HEK293 (cell line): ENCODE measurements at regions not wholly inside any gene's neighbourhood (a gene's known extent, or its start where the extent isn't known, plus 50 kb on each side); places are given as distances from the start of the nearest gene placed in this dataset.

ENCODE experiments used
- CTCF ChIA-PET: fragments of 350-600 bp; formaldehyde crosslinking; extraction: SDS; loops from one replicate; lab custom pipeline; 2021; ENCODE audit warnings: antibody characterized with exemption; lab: Yijun Ruan, JAX
- POLR2A ChIA-PET: fragments of 300-600 bp; formaldehyde crosslinking; extraction: SDS; loops from one replicate; lab custom pipeline; 2020; ENCODE audit warnings: antibody characterized with exemption, inconsistent platforms; lab: Yijun Ruan, JAX
- H3K27ac ChIP-seq: fragments of 200-500 bp; sonication (Bioruptor generic); 2 replicates; pipeline ENCODE4 v1.5.1; 2014; ENCODE audit warnings: low read depth, low read length, control low read depth, inconsistent platforms; ENCODE audit errors: extremely low read depth
- H3K36me3 ChIP-seq, 2 experiments: fragments of 200-500 bp in 1 of 2; sonication (Bioruptor generic) in 1 of 2; 1 replicate in 1 of 2; 2 replicates in 1 of 2; pipeline ENCODE4 v1.5.1; 2014 to 2017; ENCODE audit warnings: inconsistent platforms in 2 of 2, low read length in 2 of 2; ENCODE audit not compliant: control insufficient read depth in 2 of 2, insufficient read depth in 1 of 2
- H3K4me1 ChIP-seq: fragments of 200-500 bp; sonication (Bioruptor generic); 2 replicates; pipeline ENCODE4 v1.5.1; 2014; ENCODE audit warnings: mild to moderate bottlenecking, low read length, inconsistent platforms; ENCODE audit not compliant: control insufficient read depth, insufficient read depth
- H3K4me3 ChIP-seq: 2 replicates; pipeline ENCODE4 v1.5.1; 2011; ENCODE audit warnings: low read depth, mild to moderate bottlenecking, control low read depth, low read length, moderate library complexity
- H3K9me3 ChIP-seq: fragments of 200-500 bp; sonication (Bioruptor generic); 2 replicates; pipeline ENCODE4 v1.5.1; 2014; ENCODE audit warnings: low read depth, low read length, inconsistent platforms; ENCODE audit not compliant: control insufficient read depth, insufficient read depth
- FEZF1 ChIP-seq: fragments of 450-650 bp; formaldehyde crosslinking; IDR thresholded peaks from 2 replicates; pipeline ENCODE4 v1.5.1; 2016; ENCODE audit warnings: missing biosample characterization, missing genetic modification characterization
- GLIS1 ChIP-seq: fragments of 450-650 bp; formaldehyde crosslinking; IDR thresholded peaks from 2 replicates; pipeline ENCODE4 v1.5.1; 2016; ENCODE audit warnings: missing biosample characterization, missing genetic modification characterization
- KLF8 ChIP-seq: fragments of 450-650 bp; formaldehyde crosslinking; IDR thresholded peaks from 2 replicates; pipeline ENCODE4 v1.5.1; 2016; ENCODE audit warnings: missing biosample characterization, missing genetic modification characterization
- MYNN ChIP-seq: fragments of 450-650 bp; formaldehyde crosslinking; IDR thresholded peaks from 2 replicates; pipeline ENCODE4 v1.5.1; 2016; ENCODE audit warnings: missing biosample characterization, missing genetic modification characterization, borderline replicate concordance
- PATZ1 ChIP-seq: fragments of 450-650 bp; formaldehyde crosslinking; IDR thresholded peaks from 2 replicates; pipeline ENCODE4 v1.5.1; 2016; ENCODE audit warnings: missing biosample characterization, missing genetic modification characterization
- SCRT1 ChIP-seq: fragments of 450-650 bp; formaldehyde crosslinking; IDR thresholded peaks from 2 replicates; pipeline ENCODE4 v1.5.1; 2016; ENCODE audit warnings: missing biosample characterization, missing genetic modification characterization, borderline replicate concordance
- SETDB1 ChIP-seq: IDR thresholded peaks from one replicate; pipeline ENCODE4 v1.6.1; 2017; ENCODE audit warnings: mild to moderate bottlenecking, low read length, moderate library complexity, mixed read lengths; ENCODE audit not compliant: insufficient read length
- ZBTB26 ChIP-seq: fragments of 450-650 bp; formaldehyde crosslinking; optimal IDR thresholded peaks from 2 replicates; pipeline ENCODE3; 2016; ENCODE audit warnings: missing biosample characterization, mild to moderate bottlenecking, missing genetic modification characterization
- ZBTB7A ChIP-seq: fragments of 450-650 bp; formaldehyde crosslinking; IDR thresholded peaks from 2 replicates; pipeline ENCODE4 v1.5.1; 2016; ENCODE audit warnings: low read depth, missing biosample characterization, missing genetic modification characterization
- ZNF146 ChIP-seq: fragments of 450-650 bp; formaldehyde crosslinking; IDR thresholded peaks from 2 replicates; pipeline ENCODE4 v1.5.1; 2016; ENCODE audit warnings: missing biosample characterization, missing genetic modification characterization
- ZNF362 ChIP-seq: fragments of 450-650 bp; formaldehyde crosslinking; IDR thresholded peaks from 2 replicates; pipeline ENCODE4 v1.5.1; 2016; ENCODE audit warnings: missing biosample characterization, missing genetic modification characterization
- ZNF37A ChIP-seq: fragments of 450-650 bp; IDR thresholded peaks from 2 replicates; pipeline ENCODE4 v1.5.1; 2018; ENCODE audit warnings: missing biosample characterization, missing genetic modification characterization
- ZNF391 ChIP-seq: fragments of 450-650 bp; formaldehyde crosslinking; IDR thresholded peaks from 2 replicates; pipeline ENCODE4 v1.5.1; 2016; ENCODE audit warnings: low read depth, missing biosample characterization, missing genetic modification characterization, borderline replicate concordance
- ZNF394 ChIP-seq: fragments of 450-650 bp; formaldehyde crosslinking; IDR thresholded peaks from 2 replicates; pipeline ENCODE4 v1.5.1; 2016; ENCODE audit warnings: missing biosample characterization, missing genetic modification characterization, mild to moderate bottlenecking, moderate library complexity, borderline replicate concordance
- ZNF404 ChIP-seq: fragments of 450-650 bp; formaldehyde crosslinking; IDR thresholded peaks from 2 replicates; pipeline ENCODE4 v1.5.1; 2017; ENCODE audit warnings: missing biosample characterization, missing genetic modification characterization
- ZNF423 ChIP-seq: fragments of 450-650 bp; formaldehyde crosslinking; IDR thresholded peaks from 2 replicates; pipeline ENCODE4 v1.5.1; 2016; ENCODE audit warnings: missing biosample characterization, missing genetic modification characterization
- ZNF580 ChIP-seq: fragments of 450-650 bp; formaldehyde crosslinking; IDR thresholded peaks from 2 replicates; pipeline ENCODE4 v1.5.1; 2016; ENCODE audit warnings: missing biosample characterization, missing genetic modification characterization
- ZNF596 ChIP-seq: fragments of 450-650 bp; IDR thresholded peaks from 2 replicates; pipeline ENCODE4 v1.5.0; 2018; ENCODE audit warnings: missing biosample characterization, mild to moderate bottlenecking, missing genetic modification characterization, moderate library complexity
- ZNF654 ChIP-seq: fragments of 450-650 bp; formaldehyde crosslinking; IDR thresholded peaks from 2 replicates; pipeline ENCODE4 v1.5.1; 2016; ENCODE audit warnings: low read depth, missing biosample characterization, missing genetic modification characterization
- ZNF777 ChIP-seq: fragments of 450-650 bp; formaldehyde crosslinking; IDR thresholded peaks from 2 replicates; pipeline ENCODE4 v1.5.1; 2017; ENCODE audit warnings: missing biosample characterization, missing genetic modification characterization, borderline replicate concordance
- ZNF792 ChIP-seq: fragments of 450-650 bp; formaldehyde crosslinking; IDR thresholded peaks from 2 replicates; pipeline ENCODE4 v1.5.1; 2016; ENCODE audit warnings: missing biosample characterization, missing genetic modification characterization
- TF ChIP-seq, protein P1 (sequence below): fragments of 450-650 bp; formaldehyde crosslinking; IDR thresholded peaks from 2 replicates; pipeline ENCODE4 v1.5.1; 2016; ENCODE audit warnings: missing biosample characterization, missing genetic modification characterization

DNA sequence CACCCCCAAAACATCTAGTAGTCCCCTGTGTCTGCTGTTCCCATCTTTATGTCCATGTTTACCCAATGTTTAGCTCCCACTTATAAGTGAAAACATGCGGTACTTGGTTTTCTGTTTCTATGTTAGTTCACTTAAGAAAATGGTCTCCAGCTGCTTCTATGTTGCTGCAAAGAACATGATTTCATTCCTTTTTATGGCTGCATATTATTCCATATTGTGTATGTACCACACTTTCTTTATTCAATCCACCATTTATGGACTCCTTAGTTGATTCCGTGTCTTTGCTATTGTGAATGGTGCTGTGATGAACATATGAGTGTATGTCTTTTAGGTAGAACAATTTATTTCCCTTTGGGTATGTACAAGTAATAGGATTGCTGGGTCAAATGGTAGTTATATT is 51.2 kb downstream of the GRK7 start:
- Histone ChIP-seq H3K4me3 (no peak overlapping the region), H3K36me3 (no peaks in the 10 kb centered on the region), H3K9me3 (no peaks in the 10 kb centered on the region), H3K27ac (no peak overlapping the region), H3K4me1 (no peaks in the 10 kb centered on the region)
- TF ChIP-seq ZNF394 (tag by site-specific recombination) (no peak), KLF8 (tag by site-specific recombination) (no peak), ZNF404 (tag by site-specific recombination) (no peak), ZNF596 (tag by site-specific recombination) (no peak), SETDB1 (no peak), ZNF391 (tag by site-specific recombination) (no peak), ZNF146 (peak; percentile 51; the same call in 1 of the 2 replicates), SCRT1 (tag by site-specific recombination) (no peak)
- TF ChIP-seq, protein P1, sequence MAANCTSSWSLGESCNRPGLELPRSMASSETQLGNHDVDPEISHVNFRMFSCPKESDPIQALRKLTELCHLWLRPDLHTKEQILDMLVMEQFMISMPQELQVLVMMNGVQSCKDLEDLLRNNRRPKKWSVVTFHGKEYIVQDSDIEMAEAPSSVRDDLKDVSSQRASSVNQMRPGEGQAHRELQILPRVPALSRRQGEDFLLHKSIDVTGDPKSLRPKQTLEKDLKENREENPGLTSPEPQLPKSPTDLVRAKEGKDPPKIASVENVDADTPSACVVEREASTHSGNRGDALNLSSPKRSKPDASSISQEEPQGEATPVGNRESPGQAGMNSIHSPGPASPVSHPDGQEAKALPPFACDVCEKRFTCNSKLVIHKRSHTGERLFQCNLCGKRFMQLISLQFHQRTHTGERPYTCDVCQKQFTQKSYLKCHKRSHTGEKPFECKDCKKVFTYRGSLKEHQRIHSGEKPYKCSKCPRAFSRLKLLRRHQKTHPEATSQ (tag by site-specific recombination): no peak
- POLR2A ChIA-PET: no interaction called here
- CTCF ChIA-PET: no interaction called here

DNA sequence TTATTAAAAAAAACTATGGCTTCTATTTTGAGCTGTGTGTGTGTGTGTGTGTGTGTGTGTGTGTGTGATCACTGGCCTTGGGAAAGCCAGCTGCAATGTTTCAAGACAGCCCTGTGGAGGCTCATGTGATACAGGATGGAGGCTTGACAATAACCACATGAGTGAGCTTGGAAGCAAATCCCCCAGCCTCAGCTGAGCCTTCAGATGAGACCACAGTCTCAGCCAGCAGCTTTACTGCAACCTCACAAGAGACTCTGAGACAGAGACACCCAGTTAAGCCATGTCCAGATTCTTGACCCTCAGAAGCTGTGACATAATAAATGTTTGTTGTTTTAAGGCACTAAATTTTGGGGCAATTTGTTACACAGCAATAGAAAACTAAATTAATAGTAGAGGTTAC is 52.5 kb downstream of the GRK7 start:
- ChIA-PET CTCF (interaction anchor here (0.6 to 1.1 kb wide), 2 partner anchors 27 to 278 kb away, joined by 3 to 5 read pairs; no protein-coding TSS in a partner anchor), POLR2A (no interaction called here)

GRCh38 chr3:141816958-141817357 is 53.8 kb downstream of the GRK7 start:
- H3K27ac ChIP-seq: no peak overlapping the region
- no peak for TF ChIP-seq ZNF654 (tag by site-specific recombination)
- peak; percentile 53 for TF ChIP-seq FEZF1 (tag by site-specific recombination)
- H3K36me3 ChIP-seq: no peaks in the 10 kb centered on the region
- H3K4me3 ChIP-seq: no peak overlapping the region
- ChIA-PET CTCF (no interaction called here), POLR2A (no interaction called here)
- no peaks in the 10 kb centered on the region for H3K9me3 ChIP-seq
- H3K4me1 ChIP-seq: no peaks in the 10 kb centered on the region

More for the DNA sequence above, 52.5 kb downstream of the GRK7 start:
- no peak overlapping the region for H3K4me3 ChIP-seq
- no peaks in the 10 kb centered on the region for H3K4me1 ChIP-seq
- TF ChIP-seq PATZ1 (tag by site-specific recombination) (no peak), SETDB1 (peak; percentile 79)
- no peak overlapping the region for H3K27ac ChIP-seq
- H3K36me3 ChIP-seq: no peaks in the 10 kb centered on the region
- H3K9me3 ChIP-seq: no peaks in the 10 kb centered on the region

DNA sequence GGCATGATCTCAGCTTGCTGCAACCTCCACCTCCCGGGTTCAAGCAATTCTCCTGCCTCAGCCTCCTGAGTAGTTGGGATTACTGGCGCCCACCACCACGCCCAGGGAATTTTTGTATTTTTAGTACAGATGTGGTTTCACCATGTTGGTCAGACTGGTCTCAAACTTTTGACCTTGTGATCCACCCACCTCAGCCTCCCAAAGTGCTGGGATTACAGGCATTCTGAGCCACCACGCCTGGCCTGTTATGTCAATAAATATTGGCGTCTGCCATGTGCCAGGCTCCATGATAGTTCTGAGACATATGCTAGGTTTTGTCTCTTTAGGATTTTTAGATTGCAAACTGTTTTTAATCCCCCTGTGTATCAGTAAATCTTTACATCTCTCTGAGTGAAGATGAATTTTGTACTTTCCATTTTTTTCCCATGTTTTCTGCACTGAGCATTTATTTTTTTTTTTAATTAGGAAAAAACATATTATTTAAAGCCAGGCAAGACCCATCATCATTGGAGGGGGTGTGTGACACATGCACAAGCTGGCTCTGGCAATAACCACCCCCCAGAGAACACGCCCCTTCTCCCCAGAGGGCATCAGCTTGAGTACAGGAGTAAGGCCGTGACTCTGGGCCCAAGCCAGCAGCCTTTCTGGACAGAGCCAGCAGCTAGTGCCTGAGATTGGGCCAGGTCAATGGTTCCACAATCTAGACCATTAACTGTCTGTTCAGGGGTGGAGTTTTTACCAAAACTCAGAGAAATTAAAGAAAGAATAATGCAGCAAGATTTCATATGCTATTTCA is 51.0 kb upstream of the ATP1B3 start:
- Histone ChIP-seq H3K9me3 (no peaks in the 10 kb centered on the region), H3K4me1 (no peaks in the 10 kb centered on the region), H3K36me3 (no peaks in the 10 kb centered on the region), H3K4me3 (no peak overlapping the region), H3K27ac (no peak overlapping the region)
- CTCF ChIA-PET: no interaction called here
- POLR2A ChIA-PET: no interaction called here
- TF ChIP-seq ZNF37A (tag by site-specific recombination) (no peak), ZNF580 (tag by site-specific recombination) (no peak), ZNF792 (tag by site-specific recombination) (no peak), ZBTB26 (tag by site-specific recombination) (no peak), ZNF423 (no peak), ZBTB7A (tag by site-specific recombination) (no peak), ZNF362 (tag by site-specific recombination) (no peak), KLF8 (tag by site-specific recombination) (no peak), GLIS1 (tag by site-specific recombination) (no peak), ZNF777 (tag by site-specific recombination) (no peak), MYNN (no peak)
